Gastrocnemius medialis (tissue), 4 donors: ENCODE measurements at regions not wholly inside any gene's neighbourhood (a gene's known extent, or its start where the extent isn't known, plus 50 kb on each side); places are given as distances from the start of the nearest gene placed in this dataset.

Source experiments
- ATAC-seq, 2 donors: fragments of 150-250 bp; one replicate each; pipeline ENCODE4 v1.9.1; 2016
- DNase-seq, 2 donors: peaks; one replicate each; pipeline ENCODE4 v3.0.0-alpha.2; 2019
- H3K27ac ChIP-seq, 4 donors: fragments of 200-600 bp; sonication (generic); 1 replicate in 1 of 4; 2 replicates in 3 of 4; pipeline ENCODE4 v1.5.1; 2016 to 2018; ENCODE audit warnings: mild to moderate bottlenecking in 2 of 4, moderate library complexity in 1 of 4
- H3K27me3 ChIP-seq, 3 donors: fragments of 200-600 bp; sonication (generic) in 2 of 3; 1 replicate in 1 of 3; 2 replicates in 2 of 3; pipeline versions ENCODE4 v1.5.1 to v1.6.0; 2016 to 2019; ENCODE audit warnings: mild to moderate bottlenecking in 1 of 3, moderate library complexity in 1 of 3
- H3K36me3 ChIP-seq, 2 donors: fragments of 200-600 bp; sonication (generic) in 1 of 2; one replicate each; pipeline ENCODE4 v1.5.1; 2017 to 2018
- H3K4me1 ChIP-seq, 2 donors: fragments of 200-600 bp; sonication (generic) in 1 of 2; one replicate each; pipeline ENCODE4 v1.5.1; 2016 to 2017; ENCODE audit warnings: mild to moderate bottlenecking in 2 of 2
- H3K4me3 ChIP-seq, 4 donors: fragments of 200-600 bp; sonication (generic) in 3 of 4; 1 replicate in 1 of 4; 2 replicates in 3 of 4; pipeline ENCODE4 v1.5.1; 2016 to 2019; ENCODE audit warnings: mild to moderate bottlenecking in 2 of 4
- H3K9me3 ChIP-seq, 3 donors: fragments of 200-600 bp; sonication (generic) in 2 of 3; 1 replicate in 1 of 3; 2 replicates in 2 of 3; pipeline ENCODE4 v1.5.1; 2016 to 2019
- CTCF ChIP-seq, 5 experiments: fragments of 450-650 bp in 3 of 5; fragments of 200-600 bp in 2 of 5; sonication (generic) in 2 of 5; IDR thresholded peaks in 4 of 5; conservative IDR thresholded peaks in 1 of 5; 1 replicate in 4 of 5; 2 replicates in 1 of 5; pipeline ENCODE4 v1.5.1; 2016 to 2019; ENCODE audit warnings: antibody characterized with exemption in 5 of 5, mild to moderate bottlenecking in 3 of 5, moderate library complexity in 3 of 5
- POLR2A ChIP-seq, 2 donors: fragments of 450-650 bp; IDR thresholded peaks; one replicate each; pipeline ENCODE4 v1.6.1; 2017; ENCODE audit warnings: antibody characterized with exemption in 2 of 2, mild to moderate bottlenecking in 2 of 2, moderate library complexity in 2 of 2
- in situ Hi-C, 4 donors: fragments of 200-750 bp; cut with MboI; loops; one replicate each; pipeline versions ENCODE4 v1.15.0 to v1.8.0; 2017; ENCODE audit warnings: low sequenced_read_pairs in 4 of 4
- intact Hi-C: fragments of 100-400 bp; cut with DNase I; formaldehyde crosslinking; loops from one replicate; pipeline ENCODE4 v1.15.1; 2023; ENCODE audit warnings: low total_unique reads

- no peak overlapping the region for H3K27ac ChIP-seq
- in situ Hi-C loops, result no loop called here
- ATAC-seq, result no peak
- intact Hi-C loops, result no loop called here
- DNase-seq, result no peak
- H3K36me3 ChIP-seq, result no peaks in the 10 kb centered on the region
- peaks cover 18% of the 10 kb centered on the region in 2 donors for H3K4me1 ChIP-seq
- TF ChIP-seq CTCF (IDR thresholded peaks at IDR 0.05 in 4 of 5, conservative IDR thresholded peaks at IDR 0.05 in 1 of 5) (no peak), POLR2A (IDR thresholded peaks at IDR 0.05) (no peak)
- H3K4me3 ChIP-seq, result no peak overlapping the region
- H3K9me3 ChIP-seq, result no peaks in the 10 kb centered on the region
- no peaks in the 10 kb centered on the region for H3K27me3 ChIP-seq
Measured at GRCh38 chr12:93136253-93137055, 207.4 kb upstream of the EEA1 start.

GRCh38 chr12:93137656-93138612, 208.8 kb upstream of the EEA1 start:
- Histone ChIP-seq H3K27me3 (no peaks in the 10 kb centered on the region), H3K4me3 (no peak overlapping the region), H3K36me3 (no peaks in the 10 kb centered on the region), H3K9me3 (no peaks in the 10 kb centered on the region), H3K4me1 (peaks cover 18% of the 10 kb centered on the region in 2 donors), H3K27ac (peak overlapping the region; percentile 19 to 67 (median 32))
- in situ Hi-C loops (no loop called here), intact Hi-C loops (no loop called here)
- TF ChIP-seq POLR2A (IDR thresholded peaks at IDR 0.05) (no peak), CTCF (IDR thresholded peaks at IDR 0.05 in 4 of 5, conservative IDR thresholded peaks at IDR 0.05 in 1 of 5) (no peak)
- ATAC-seq (peak; percentile 51 to 79), DNase-seq (no peak)

GRCh38 chr12:93139028-93139665, 210.1 kb upstream of the EEA1 start:
- no peak for TF ChIP-seq CTCF (IDR thresholded peaks at IDR 0.05 in 4 of 5, conservative IDR thresholded peaks at IDR 0.05 in 1 of 5)
- no peak for TF ChIP-seq POLR2A (IDR thresholded peaks at IDR 0.05)
- Histone ChIP-seq H3K27me3 (no peaks in the 10 kb centered on the region), H3K4me3 (no peak overlapping the region), H3K27ac (no peak overlapping the region), H3K36me3 (no peaks in the 10 kb centered on the region), H3K9me3 (no peaks in the 10 kb centered on the region), H3K4me1 (peaks cover 18% of the 10 kb centered on the region in 2 donors)
- DNase-seq (no peak), ATAC-seq (no peak)
- in situ Hi-C loops, result no loop called here
- intact Hi-C loops, result no loop called here

- in situ Hi-C loops, result no loop called here
- TF ChIP-seq CTCF (IDR thresholded peaks at IDR 0.05 in 4 of 5, conservative IDR thresholded peaks at IDR 0.05 in 1 of 5) (no peak), POLR2A (IDR thresholded peaks at IDR 0.05) (no peak)
- intact Hi-C loops, result no loop called here
- no peak overlapping the region for H3K4me3 ChIP-seq
- H3K4me1 ChIP-seq, result peaks cover 9 to 25% of the 10 kb centered on the region in 2 donors
- peak overlapping the region in 2 of 4 donors; percentile 53 to 57 for H3K27ac ChIP-seq
- no peaks in the 10 kb centered on the region for H3K27me3 ChIP-seq
- H3K36me3 ChIP-seq, result no peaks in the 10 kb centered on the region
- ATAC-seq, result no peak
- DNase-seq, result no peak
- H3K9me3 ChIP-seq, result no peaks in the 10 kb centered on the region
Measured at GRCh38 chr12:93140325-93140724, 211.2 kb upstream of the EEA1 start.
